Heart left ventricle (tissue), 16 donors: ENCODE measurements at regions not wholly inside any gene's neighbourhood (a gene's known extent, or its start where the extent isn't known, plus 50 kb on each side); places are given as distances from the start of the nearest gene placed in this dataset.

Source experiments
- ATAC-seq, 4 donors: fragments of 200-7000 bp; cut with Tn5 transposase; one replicate each; pipeline ENCODE4 v1.9.1; 2020 to 2022; ENCODE audit warnings: moderate library complexity in 4 of 4, mild to moderate bottlenecking in 3 of 4, moderate number of reproducible peaks in 1 of 4
- DNase-seq, 5 donors: peaks; one replicate each; pipeline ENCODE4 v3.0.0-alpha.2; 2020
- H3K27ac ChIP-seq, 12 donors: fragments of 200-600 bp; sonication (generic) in 4 of 12; one replicate each; pipeline versions ENCODE4 v1.5.0 to v1.8.0; 2016 to 2022; ENCODE audit warnings: mild to moderate bottlenecking in 2 of 12
- H3K27me3 ChIP-seq, 9 donors: fragments of 200-600 bp; sonication (generic) in 2 of 9; one replicate each; pipeline versions ENCODE4 v1.5.1 to v1.8.0; 2016 to 2022; ENCODE audit warnings: mild to moderate bottlenecking in 3 of 9
- H3K36me3 ChIP-seq, 9 donors: fragments of 200-600 bp; sonication (generic) in 2 of 9; one replicate each; pipeline versions ENCODE4 v1.5.0 to v1.8.0; 2018 to 2022; ENCODE audit warnings: mild to moderate bottlenecking in 2 of 9
- H3K4me1 ChIP-seq, 12 donors: fragments of 200-600 bp; sonication (generic) in 4 of 12; one replicate each; pipeline versions ENCODE4 v1.5.0 to v1.8.0; 2016 to 2022; ENCODE audit warnings: mild to moderate bottlenecking in 3 of 12
- H3K4me3 ChIP-seq, 12 donors: fragments of 200-600 bp; sonication (generic) in 4 of 12; one replicate each; pipeline versions ENCODE4 v1.5.0 to v1.8.0; 2017 to 2022; ENCODE audit warnings: mild to moderate bottlenecking in 9 of 12, moderate library complexity in 4 of 12
- H3K9me3 ChIP-seq, 12 donors: fragments of 200-600 bp; sonication (generic) in 4 of 12; one replicate each; pipeline versions ENCODE4 v1.5.0 to v1.8.0; 2016 to 2022; ENCODE audit warnings: mild to moderate bottlenecking in 1 of 12
- CTCF ChIP-seq, 12 donors: fragments of 200-600 bp; sonication (generic) in 4 of 12; IDR thresholded peaks; one replicate each; pipeline versions ENCODE4 v1.5.0 to v1.8.0; 2018 to 2022; ENCODE audit warnings: antibody characterized with exemption in 12 of 12, mild to moderate bottlenecking in 5 of 12
- POLR2A ChIP-seq, 2 donors: fragments of 450-650 bp; IDR thresholded peaks; one replicate each; pipeline ENCODE4 v1.6.1; 2017; ENCODE audit warnings: antibody characterized with exemption in 2 of 2, mild to moderate bottlenecking in 2 of 2, moderate library complexity in 2 of 2
- WGBS, 4 donors: extraction: QIAGEN DNeasy Blood & Tissue Kit in 2 of 4; methylation state at CpG; one replicate each; pipeline versions ENCODE4 v1.1.5 to v1.1.7; 2013 to 2018; 5-methylcytosine and 5-hydroxymethylcytosine counted together
- intact Hi-C, 10 donors: fragments of 100-400 bp; cut with DNase I; formaldehyde crosslinking; loops; one replicate each; pipeline versions ENCODE4 v1.11.1 to v1.14.2; 2022
- donor health status: ischemic (EF 13 %, LVEDD 7.1; RV severe dilation, severe dysfunction).
- donor health status: healthy with polysubstance abuse.
- donor health status: DM: no; HTN: yes; CAD: no.
- donor health status: DM: no; HTN: no; CAD: no.
- donor health status: ischemic (EF 25% LVEDD 6.9; RV normal size, moderate dysfunction).
- donor health status: ischemic (EF 25% LVEDD 5.7; RV mildly dilated, moderate dysfunction).
- donor health status: healthy.
- donor health status: DM: yes; HTN: yes; CAD: no.
- donor health status: ischemic (EF 35%, LVEDD 5.7; RV mildly dilated, moderate dysfunction).
- donor health status: nonischemic (EF 11% LVEDD 7.7; RV severe dilation, severe dysfunction).
- donor health status: DM: yes; HTN: yes; CAD: no.
- donor health status: PGD.
- donor health status: ischemic (EF 29% LVEDD 5.4; RV normal size, mild dysfunction).
- donor health status: nonischemic (EF 23%, LVEDD 6.1; RV moderate dilation, normal function).

GRCh38 chr3:102060814-102061213 lies 211.5 kb downstream of the NFKBIZ start:
- no peak overlapping the region for H3K4me3 ChIP-seq
- DNase-seq, result no peak
- intact Hi-C loops, result no loop called here
- ATAC-seq, result no peak
- 59 to 80% (median 71%) methylated on average over 1 of the region's 1 CpG for WGBS, 4 donors
- peaks cover 0 to 17% (median 0%) of the 10 kb centered on the region in 12 donors for H3K4me1 ChIP-seq
- no peaks in the 10 kb centered on the region for H3K27me3 ChIP-seq
- TF ChIP-seq CTCF (IDR thresholded peaks at IDR 0.05) (no peak), POLR2A (IDR thresholded peaks at IDR 0.05) (no peak)
- H3K27ac ChIP-seq, result no peak overlapping the region
- no peaks in the 10 kb centered on the region for H3K36me3 ChIP-seq
- no peaks in the 10 kb centered on the region for H3K9me3 ChIP-seq

- DNase-seq (no peak), ATAC-seq (no peak)
- intact Hi-C loops, result no loop called here
- 94 to 96% (median 95%) methylated on average over 8 of the region's 8 CpGs for WGBS, 4 donors
- no peaks in the 10 kb centered on the region for H3K36me3 ChIP-seq
- H3K27ac ChIP-seq, result no peak overlapping the region
- H3K27me3 ChIP-seq, result no peaks in the 10 kb centered on the region
- TF ChIP-seq CTCF (IDR thresholded peaks at IDR 0.05) (no peak), POLR2A (IDR thresholded peaks at IDR 0.05) (no peak)
- H3K4me1 ChIP-seq, result peaks cover 0 to 11% (median 0%) of the 10 kb centered on the region in 12 donors
- no peak overlapping the region for H3K4me3 ChIP-seq
- H3K9me3 ChIP-seq, result no peaks in the 10 kb centered on the region
These were observed 214.3 kb downstream of the NFKBIZ start for GRCh38 chr3:102063572-102063971.

GRCh38 chr3:102066470-102066869 lies 217.2 kb downstream of the NFKBIZ start:
- ATAC-seq, result peak in 1 of 4 donors; percentile 34
- no peaks in the 10 kb centered on the region for H3K27me3 ChIP-seq
- 88 to 97% (median 91%) methylated on average over 1 of the region's 1 CpG for WGBS, 4 donors
- H3K4me1 ChIP-seq, result no peaks in the 10 kb centered on the region
- intact Hi-C loops, result no loop called here
- H3K27ac ChIP-seq, result no peak overlapping the region
- H3K9me3 ChIP-seq, result no peaks in the 10 kb centered on the region
- no peak for TF ChIP-seq POLR2A (IDR thresholded peaks at IDR 0.05)
- TF ChIP-seq CTCF (IDR thresholded peaks at IDR 0.05), result no peak
- no peak overlapping the region for H3K4me3 ChIP-seq
- no peak for DNase-seq
- no peaks in the 10 kb centered on the region for H3K36me3 ChIP-seq

GRCh38 chr3:102068327-102068726 lies 219.0 kb downstream of the NFKBIZ start:
- intact Hi-C loops, result no loop called here
- no peaks in the 10 kb centered on the region for H3K4me1 ChIP-seq
- H3K27me3 ChIP-seq, result no peaks in the 10 kb centered on the region
- no peak overlapping the region for H3K4me3 ChIP-seq
- no peak overlapping the region for H3K27ac ChIP-seq
- H3K9me3 ChIP-seq, result no peaks in the 10 kb centered on the region
- ATAC-seq (no peak), DNase-seq (no peak)
- 92 to 100% (median 96%) methylated on average over 1 of the region's 1 CpG for WGBS, 4 donors
- TF ChIP-seq CTCF (IDR thresholded peaks at IDR 0.05) (no peak), POLR2A (IDR thresholded peaks at IDR 0.05) (no peak)
- H3K36me3 ChIP-seq, result no peaks in the 10 kb centered on the region
